Keratinocyte (primary cell): ENCODE measurements at regions not wholly inside any gene's neighbourhood (a gene's known extent, or its start where the extent isn't known, plus 50 kb on each side); places are given as distances from the start of the nearest gene placed in this dataset.
A peak's percentile ranks its signal among the peaks of the same experiment; 100 is the strongest.

Experiments
- DNase-seq: peaks from one replicate; pipeline ENCODE4 v3.0.0-alpha.2; 2011; ENCODE audit warnings: low read depth, missing footprints, low spot score
- FAIRE-seq: peaks from 2 replicates; lab custom pipeline; 2011; peaks lifted over from hg19 to GRCh38; lab: Jason Lieb, UNC
- H2AFZ ChIP-seq: 2 replicates; pipeline ENCODE4 v1.6.0; 2012; ENCODE audit warnings: low read length, control low read depth, inconsistent platforms; ENCODE audit not compliant: control insufficient read depth
- H3K27ac ChIP-seq: 2 replicates; pipeline ENCODE4 v1.5.1; 2011; ENCODE audit warnings: low read length; ENCODE audit not compliant: control insufficient read depth, insufficient read depth
- H3K27me3 ChIP-seq: 3 replicates; pipeline ENCODE4 v1.6.0; 2011; ENCODE audit warnings: low read length; ENCODE audit not compliant: control insufficient read depth, insufficient read depth; ENCODE audit errors: extremely low read depth
- H3K36me3 ChIP-seq, 2 experiments: 2 replicates in 1 of 2; 3 replicates in 1 of 2; pipeline ENCODE4 v1.5.1; 2011; ENCODE audit warnings: low read length in 2 of 2, mild to moderate bottlenecking in 1 of 2; ENCODE audit not compliant: control insufficient read depth in 2 of 2, insufficient read depth in 2 of 2; ENCODE audit errors: extremely low read depth in 1 of 2
- H3K4me1 ChIP-seq: 3 replicates; pipeline ENCODE4 v1.5.1; 2011; ENCODE audit warnings: low read length; ENCODE audit not compliant: control insufficient read depth, insufficient read depth; ENCODE audit errors: extremely low read depth
- H3K4me2 ChIP-seq: 3 replicates; pipeline ENCODE4 v1.6.0; 2011; ENCODE audit warnings: low read depth, low read length; ENCODE audit not compliant: control insufficient read depth, insufficient read depth; ENCODE audit errors: extremely low read depth
- H3K4me3 ChIP-seq, 3 experiments: fragments of 200-600 bp in 1 of 3; sonication (generic) in 1 of 3; 2 replicates in 2 of 3; 3 replicates in 1 of 3; pipeline ENCODE4 v1.5.1; 2011 to 2016; ENCODE audit warnings: low read length in 3 of 3, mild to moderate bottlenecking in 3 of 3, control low read depth in 2 of 3, inconsistent platforms in 1 of 3, low read depth in 1 of 3, mixed read lengths in 1 of 3, mixed run types in 1 of 3, moderate library complexity in 1 of 3; ENCODE audit not compliant: control insufficient read depth in 2 of 3, insufficient read depth in 2 of 3; ENCODE audit errors: extremely low read depth in 1 of 3
- H3K79me2 ChIP-seq: 2 replicates; pipeline ENCODE4 v1.6.0; 2012; ENCODE audit warnings: low read length; ENCODE audit not compliant: control insufficient read depth, insufficient read depth
- H3K9ac ChIP-seq: 3 replicates; pipeline ENCODE4 v1.6.0; 2011; ENCODE audit warnings: low read length; ENCODE audit not compliant: control insufficient read depth, insufficient read depth; ENCODE audit errors: extremely low read depth
- H3K9me1 ChIP-seq: 3 replicates; pipeline ENCODE4 v1.6.0; 2011; ENCODE audit warnings: low read length; ENCODE audit not compliant: control insufficient read depth, insufficient read depth; ENCODE audit errors: extremely low read depth
- H3K9me3 ChIP-seq: 2 replicates; pipeline ENCODE4 v1.5.1; 2012; ENCODE audit warnings: low read depth, low read length; ENCODE audit not compliant: control insufficient read depth
- H4K20me1 ChIP-seq: 3 replicates; pipeline ENCODE4 v1.6.0; 2011; ENCODE audit warnings: low read length; ENCODE audit not compliant: control insufficient read depth, insufficient read depth; ENCODE audit errors: extremely low read depth
- CTCF ChIP-seq, 3 experiments: IDR thresholded peaks in 1 of 3; conservative IDR thresholded peaks in 1 of 3; optimal IDR thresholded peaks in 1 of 3; 2 replicates in 2 of 3; 3 replicates in 1 of 3; pipeline versions ENCODE3 to v1.5.1; 2011; ENCODE audit warnings: low read length in 3 of 3, mild to moderate bottlenecking in 3 of 3, moderate library complexity in 2 of 3, control low read depth in 1 of 3, inconsistent platforms in 1 of 3; ENCODE audit not compliant: insufficient read depth in 2 of 3; ENCODE audit errors: extremely low read depth in 1 of 3
- EZH2 ChIP-seq: IDR thresholded peaks from one replicate; pipeline ENCODE4 v1.6.1; 2012; ENCODE audit warnings: inconsistent platforms, mild to moderate bottlenecking, low read length, moderate library complexity
- dilution Hi-C: fragments of 300-500 bp; cut with MboI; formaldehyde crosslinking; loops from one replicate; pipeline ENCODE4 v1.7.0; 2020; ENCODE audit warnings: low sequenced_read_pairs; ENCODE audit not compliant: extremely low pct_ligation_motif_present

- Histone ChIP-seq H3K27me3 (no peaks in the 10 kb centered on the region), H3K4me3 (no peak overlapping the region), H3K27ac (peak overlapping the region; percentile 57), H3K79me2 (no peaks in the 10 kb centered on the region), H3K9me3 (no peaks in the 10 kb centered on the region), H3K9me1 (no peaks in the 10 kb centered on the region), H3K36me3 (no peaks in the 10 kb centered on the region), H3K4me1 (peaks cover 35% of the 10 kb centered on the region), H3K4me2 (peak overlapping the region; percentile 35), H4K20me1 (no peaks in the 10 kb centered on the region), H3K9ac (no peak overlapping the region), H2AFZ (peak overlapping the region; percentile 34)
- DNase-seq (no peak), FAIRE-seq (peak; percentile 84)
- dilution Hi-C loops = no loop called here
- TF ChIP-seq EZH2 = no peak
- no peak for TF ChIP-seq CTCF (optimal IDR thresholded peaks at IDR 0.05 in 1 of 3, IDR thresholded peaks at IDR 0.05 in 1 of 3, conservative IDR thresholded peaks at IDR 0.05 in 1 of 3; ENCODE audit: extremely low read depth in 1 of 3, insufficient read depth in 2 of 3, low read length in 3 of 3)
Measured at GRCh38 chr3:187914231-187914630, 169.0 kb upstream of the BCL6 start.

GRCh38 chr3:187916072-187916471 lies 170.8 kb upstream of the BCL6 start:
- no peak overlapping the region for H2AFZ ChIP-seq
- H3K4me3 ChIP-seq = no peak overlapping the region
- peaks cover 36% of the 10 kb centered on the region for H3K4me1 ChIP-seq
- TF ChIP-seq CTCF (optimal IDR thresholded peaks at IDR 0.05 in 1 of 3, IDR thresholded peaks at IDR 0.05 in 1 of 3, conservative IDR thresholded peaks at IDR 0.05 in 1 of 3; ENCODE audit: extremely low read depth in 1 of 3, insufficient read depth in 2 of 3, low read length in 3 of 3) = no peak
- TF ChIP-seq EZH2 = no peak
- H3K9me1 ChIP-seq = no peaks in the 10 kb centered on the region
- dilution Hi-C loops = no loop called here
- no peaks in the 10 kb centered on the region for H3K9me3 ChIP-seq
- no peaks in the 10 kb centered on the region for H3K36me3 ChIP-seq
- H3K9ac ChIP-seq = no peak overlapping the region
- no peaks in the 10 kb centered on the region for H3K79me2 ChIP-seq
- H3K27ac ChIP-seq = no peak overlapping the region
- H3K4me2 ChIP-seq = no peak overlapping the region
- FAIRE-seq (no peak), DNase-seq (no peak)
- H4K20me1 ChIP-seq = no peaks in the 10 kb centered on the region
- no peaks in the 10 kb centered on the region for H3K27me3 ChIP-seq
